HG02885 (cell line): ENCODE measurements at regions not wholly inside any gene's neighbourhood (a gene's known extent, or its start where the extent isn't known, plus 50 kb on each side); places are given as distances from the start of the nearest gene placed in this dataset.
"Not testable (repeated sequence)": the region's sequence is repeated elsewhere in the genome, so short reads cannot be mapped to it uniquely, and the experiment has no call there.

ENCODE experiments used
- ATAC-seq: cut with Tn5 transposase; IDR thresholded peaks from one replicate; pipeline ENCODE4 v1.9.1; 2021; ENCODE audit warnings: mild to moderate bottlenecking; ENCODE audit not compliant: unreplicated experiment, poor library complexity

DNA sequence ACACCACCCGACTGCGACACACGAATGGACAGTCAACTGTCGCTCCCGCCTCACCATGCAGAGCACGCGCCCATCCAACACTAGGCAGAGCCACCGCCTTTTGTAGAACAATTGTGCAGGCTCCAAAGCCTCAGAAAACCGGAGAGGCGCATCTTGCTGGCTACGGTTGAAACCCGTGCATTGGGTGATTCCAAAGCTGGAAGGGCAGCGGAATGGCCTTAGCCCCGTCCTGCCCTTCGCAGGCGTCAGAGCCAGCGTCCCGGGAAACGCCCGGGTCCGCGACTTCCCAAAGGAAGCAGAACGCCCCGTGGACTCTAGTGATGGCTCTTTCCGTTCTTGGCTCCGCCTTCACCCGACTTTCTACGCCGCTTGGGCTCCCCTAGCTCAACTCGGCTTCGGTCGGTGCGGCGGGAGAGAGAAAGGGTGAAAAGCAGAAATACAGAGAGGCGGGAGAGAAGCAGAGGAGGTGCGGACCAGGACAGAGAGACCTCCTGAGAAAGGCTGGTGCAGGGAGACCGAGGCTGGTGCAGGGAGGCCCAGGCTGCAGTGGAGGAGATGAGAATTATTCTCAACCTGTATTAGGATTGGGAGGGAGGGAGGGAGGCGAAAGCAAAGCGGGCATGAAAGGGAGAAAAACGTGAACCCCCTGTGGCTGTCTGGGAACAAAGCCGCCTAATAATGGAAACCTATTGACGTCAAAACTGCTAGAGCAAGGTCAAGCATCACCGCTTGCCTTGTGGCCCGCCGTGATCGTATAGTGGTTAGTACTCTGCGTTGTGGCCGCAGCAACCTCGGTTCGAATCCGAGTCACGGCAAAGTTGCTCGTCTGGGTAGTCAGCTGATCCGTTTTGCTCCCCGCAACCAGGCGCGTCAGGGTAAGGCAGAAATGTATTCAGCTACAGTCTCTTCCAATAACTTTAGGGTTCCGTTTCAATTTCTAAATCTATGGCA lies 99.5 kb downstream of the PRKAB2 start:
- ATAC-seq: no peak

DNA sequence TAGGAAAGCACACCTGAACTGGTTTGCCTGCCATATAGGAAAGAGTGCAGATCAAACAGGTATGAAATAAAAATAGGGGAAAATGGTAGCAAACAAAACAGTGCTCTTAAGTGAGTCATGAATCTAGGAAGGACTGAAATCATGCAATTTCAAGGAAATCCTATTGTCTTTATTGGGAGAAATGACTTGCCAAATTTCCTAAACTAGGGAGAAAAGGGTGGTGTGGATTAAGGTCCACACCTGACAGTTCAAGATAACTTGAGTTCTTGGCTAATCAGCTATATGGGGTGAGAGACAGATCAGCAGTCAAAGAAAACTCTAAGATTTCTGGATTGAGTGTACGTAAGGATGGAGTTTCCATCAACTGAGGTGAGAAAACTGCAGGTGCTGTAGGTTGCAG lies 101.1 kb downstream of the PRKAB2 start:
- no peak for ATAC-seq

DNA sequence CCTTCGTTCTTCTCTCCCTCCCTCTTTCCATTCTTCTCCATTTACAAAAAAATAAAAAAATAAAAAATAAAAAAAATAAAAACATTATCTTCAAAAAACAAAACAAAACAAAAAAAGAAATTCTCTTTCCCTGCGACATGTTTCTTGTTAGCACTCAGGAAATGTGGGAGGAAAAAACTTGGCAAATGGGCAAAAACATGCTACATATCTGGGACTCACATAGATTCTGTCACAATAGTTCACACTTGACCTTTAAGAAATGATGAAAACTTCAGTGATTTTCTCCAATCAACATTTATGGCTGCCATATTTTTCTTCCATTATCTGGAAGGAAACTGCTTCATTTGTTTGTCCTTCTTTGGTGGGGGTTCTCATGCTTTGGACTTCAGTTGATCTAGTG lies 109.3 kb downstream of the PRKAB2 start:
- ATAC-seq: no peak

DNA sequence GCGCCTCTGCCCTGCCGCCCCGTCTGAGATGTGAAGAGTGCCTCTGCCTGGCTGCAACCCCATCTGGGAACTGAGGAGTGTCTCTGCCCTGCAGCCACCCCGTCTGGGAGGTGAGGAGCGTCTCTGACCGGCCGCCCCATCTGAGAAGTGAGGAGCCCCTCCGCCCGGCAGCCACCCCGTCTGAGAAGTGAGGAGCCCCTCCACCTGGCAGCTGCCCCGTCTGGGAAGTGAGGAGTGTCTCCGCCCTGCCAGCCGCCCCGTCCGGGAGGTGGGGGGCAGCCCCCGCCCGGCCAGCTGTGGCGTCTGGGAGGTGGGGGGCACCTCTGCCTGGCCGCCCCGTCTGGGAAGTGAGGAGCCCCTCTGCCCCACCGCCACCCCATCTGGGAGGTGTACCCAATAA lies 110.4 kb downstream of the PRKAB2 start:
- not testable (repeated sequence) for ATAC-seq

DNA sequence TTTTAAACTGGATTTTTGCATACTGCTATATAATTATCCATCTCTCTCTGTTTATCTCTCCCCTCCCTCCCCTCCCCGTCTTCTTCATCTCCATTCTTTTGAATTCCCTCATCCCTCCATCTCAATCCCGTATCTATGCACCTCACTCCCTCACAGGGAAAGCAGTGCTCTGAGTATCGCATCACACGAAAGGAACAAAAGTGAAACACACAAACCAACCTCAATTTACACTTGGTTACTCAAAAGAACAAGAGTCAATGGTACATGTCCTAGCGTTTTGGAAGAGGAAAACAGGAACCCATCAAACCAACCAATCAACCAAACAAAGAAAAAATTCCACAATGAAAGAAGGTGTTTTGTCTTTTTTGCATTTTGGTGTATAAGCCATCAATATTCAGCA lies 115.1 kb downstream of the NBPF12 start:
- no peak for ATAC-seq

DNA sequence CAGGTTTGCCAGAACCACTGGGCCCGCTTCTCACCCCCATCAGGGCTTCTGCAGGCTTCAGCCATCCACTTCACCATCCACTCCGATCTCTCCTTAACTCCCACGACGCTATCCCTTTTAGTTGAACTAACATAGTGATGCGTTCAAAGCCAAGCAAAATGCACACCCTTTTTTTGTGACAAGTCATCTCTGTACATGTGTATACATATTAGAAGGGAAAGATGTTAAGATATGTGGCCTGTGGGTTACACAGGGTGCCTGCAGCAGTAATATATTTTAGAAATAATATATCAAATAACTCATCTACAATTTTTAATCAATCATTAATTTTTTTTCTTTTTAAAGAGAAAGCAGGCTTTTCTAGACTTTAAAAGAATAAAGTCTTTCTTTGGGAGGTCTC lies 114.6 kb downstream of the NBPF12 start:
- ATAC-seq: no peak

DNA sequence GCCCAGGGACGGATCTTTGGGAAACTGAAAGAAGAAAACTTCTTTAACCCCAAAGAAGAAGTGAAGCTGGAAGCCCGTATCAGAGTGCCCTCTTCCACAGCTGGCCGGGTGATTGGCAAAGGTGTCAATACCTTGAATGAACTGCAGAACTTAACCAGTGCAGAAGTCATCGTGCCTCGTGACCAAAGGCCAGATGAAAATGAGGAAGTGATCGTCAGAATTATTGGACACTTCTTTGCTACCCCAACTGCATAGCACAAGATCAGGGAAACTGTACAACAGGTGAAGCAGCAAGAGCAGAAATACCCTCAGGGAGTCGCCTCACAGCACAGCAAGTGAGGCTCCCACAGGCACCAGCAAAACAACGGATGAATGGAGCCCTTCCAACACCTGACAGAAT lies 114.0 kb downstream of the NBPF12 start:
- ATAC-seq: no peak

DNA sequence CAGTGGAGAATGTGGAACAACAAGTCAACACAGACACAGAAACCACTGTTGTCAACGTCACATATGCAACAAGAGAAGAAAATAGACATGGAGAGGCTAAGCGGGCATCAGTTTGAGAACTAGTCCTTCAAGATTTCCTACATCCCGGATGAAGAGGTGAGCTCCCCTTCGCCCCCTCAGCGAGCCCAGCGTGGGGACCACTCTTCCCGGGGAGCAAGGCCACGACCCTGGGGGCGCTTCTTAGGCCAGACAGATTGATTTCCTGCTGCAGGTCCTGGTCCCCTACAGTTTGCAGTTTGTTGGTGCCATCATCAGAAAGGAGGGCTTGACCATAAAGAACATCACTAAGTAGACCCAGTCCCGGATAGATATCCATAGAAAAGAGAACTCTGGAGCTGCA lies 113.0 kb downstream of the NBPF12 start:
- ATAC-seq: no peak

DNA sequence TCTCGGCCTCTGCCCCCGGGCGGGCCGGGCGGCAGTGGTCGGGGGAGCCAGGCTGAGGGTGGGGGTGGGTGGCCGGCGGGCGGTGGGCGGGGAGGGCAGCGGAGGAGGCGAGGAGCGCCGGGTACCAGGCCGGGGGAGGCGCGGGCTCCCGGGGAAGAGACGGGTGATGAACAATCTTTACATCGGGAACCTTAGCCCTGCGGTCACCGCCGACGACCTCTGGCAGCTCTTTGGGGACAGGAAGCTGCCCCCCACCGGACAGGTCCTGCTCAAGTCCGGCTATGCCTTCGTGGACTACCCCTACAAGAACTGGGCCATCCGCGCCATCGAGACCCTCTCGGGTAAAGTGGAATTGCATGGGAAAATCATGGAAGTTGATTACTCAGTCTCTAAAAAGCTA lies 112.5 kb downstream of the NBPF12 start:
- no peak for ATAC-seq

DNA sequence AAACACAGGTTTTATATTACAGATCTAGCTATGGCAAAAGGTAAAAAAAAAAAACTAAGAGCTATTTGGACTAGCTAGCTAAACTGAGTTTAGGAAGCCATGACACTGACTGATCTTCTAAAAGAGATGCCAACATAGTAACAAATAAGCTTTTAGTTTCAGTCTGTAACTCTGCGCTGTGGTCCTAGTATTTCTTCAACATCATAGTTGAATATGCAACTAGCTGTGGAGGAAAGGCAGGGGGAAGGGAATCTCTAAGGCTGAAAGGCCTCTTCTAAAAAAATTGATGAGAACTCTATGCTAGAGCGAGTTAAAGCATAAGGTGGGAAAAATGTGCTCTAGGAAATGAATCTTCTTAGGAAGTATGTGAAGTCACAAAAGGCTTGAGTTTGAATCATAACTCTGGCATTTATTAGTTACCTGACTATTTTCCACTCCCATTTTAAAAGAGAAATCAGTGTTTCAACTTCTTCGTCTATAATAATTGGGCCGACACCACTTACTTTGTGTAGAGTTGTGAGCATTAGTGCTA lies 108.8 kb downstream of the NBPF12 start:
- ATAC-seq: not testable (repeated sequence)

DNA sequence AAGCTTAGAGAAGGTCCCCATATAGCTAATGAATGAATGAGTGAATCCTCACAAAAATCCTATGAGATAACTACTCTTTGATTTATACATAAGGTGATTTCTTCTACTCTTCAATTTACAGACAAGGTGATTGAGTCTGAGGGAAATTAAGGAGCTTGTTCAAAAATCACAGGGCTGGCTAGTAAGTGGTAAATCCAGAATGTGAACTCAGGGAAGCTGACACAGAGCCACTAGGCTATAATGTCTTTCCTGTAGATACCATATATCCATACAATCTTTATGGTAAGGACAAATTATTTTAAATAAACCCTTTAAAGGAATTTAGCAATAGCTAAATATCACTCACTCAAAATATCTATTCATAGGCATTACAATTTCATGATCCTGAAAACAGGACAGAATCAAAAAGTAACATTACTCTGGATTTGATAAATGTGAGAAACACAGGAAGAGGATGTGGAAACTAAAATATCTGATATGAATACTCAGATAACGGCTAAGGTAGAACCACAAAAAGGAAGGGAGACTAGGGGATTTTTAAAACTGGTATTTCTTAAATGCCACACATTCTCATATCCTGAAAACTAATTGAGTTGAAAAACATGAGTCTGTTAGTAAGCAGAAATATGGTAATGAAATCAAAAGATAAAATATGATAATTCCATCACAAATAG lies 108.2 kb downstream of the NBPF12 start:
- ATAC-seq: no peak
